Right renal cortex interstitium (tissue), 3 donors: ENCODE measurements at regions not wholly inside any gene's neighbourhood (a gene's known extent, or its start where the extent isn't known, plus 50 kb on each side); places are given as distances from the start of the nearest gene placed in this dataset.
"Not testable (repeated sequence)": the region's sequence is repeated elsewhere in the genome, so short reads cannot be mapped to it uniquely, and the experiment has no call there.

ENCODE experiments used
- DNase-seq, 3 donors: peaks; one replicate each; pipeline ENCODE4 v3.0.0-alpha.2; 2013; ENCODE audit warnings: low read depth in 3 of 3, low spot score in 2 of 3

GRCh38 chr20:55316753-55317152 lies 688.6 kb downstream of the CBLN4 start:
- DNase-seq: no peak

- not testable (repeated sequence) for DNase-seq
Measured at GRCh38 chr20:55310844-55311243, 694.5 kb downstream of the CBLN4 start.

GRCh38 chr20:55291261-55291660 lies 714.1 kb downstream of the CBLN4 start:
- no peak for DNase-seq

- peak in 2 of 3 donors; percentile 15 to 17 for DNase-seq
Measured at GRCh38 chr20:55283889-55284288, 721.4 kb downstream of the CBLN4 start.

GRCh38 chr20:55273149-55273548 lies 732.2 kb downstream of the CBLN4 start:
- no peak for DNase-seq

- no peak for DNase-seq
Measured at GRCh38 chr20:55271371-55271770, 733.9 kb downstream of the CBLN4 start.

- DNase-seq: no peak
Measured at GRCh38 chr20:55269913-55270312, 735.4 kb downstream of the CBLN4 start.

- no peak for DNase-seq
Measured at GRCh38 chr20:55266361-55266760, 739.0 kb downstream of the CBLN4 start.

GRCh38 chr20:55264703-55265239 lies 740.5 kb downstream of the CBLN4 start:
- no peak for DNase-seq

GRCh38 chr20:55258559-55258958 lies 746.8 kb downstream of the CBLN4 start:
- no peak for DNase-seq

GRCh38 chr20:55255016-55255415 lies 750.3 kb downstream of the CBLN4 start:
- no peak for DNase-seq

- DNase-seq: no peak
Measured at GRCh38 chr20:55253781-55254180, 751.5 kb downstream of the CBLN4 start.

GRCh38 chr20:55252521-55252920 lies 752.8 kb downstream of the CBLN4 start:
- DNase-seq: no peak

- DNase-seq: no peak
Measured at GRCh38 chr20:55251170-55251569, 754.1 kb downstream of the CBLN4 start.

- no peak for DNase-seq
Measured at GRCh38 chr20:55242853-55243252, 762.5 kb downstream of the CBLN4 start.

GRCh38 chr20:55239269-55239668 lies 763.9 kb downstream of the DOK5 start:
- DNase-seq: no peak

- DNase-seq: no peak
Measured at GRCh38 chr20:55232647-55233046, 757.3 kb downstream of the DOK5 start.

- DNase-seq: no peak
Measured at GRCh38 chr20:55229451-55229850, 754.1 kb downstream of the DOK5 start.

GRCh38 chr20:55216525-55217242 lies 741.3 kb downstream of the DOK5 start:
- DNase-seq: no peak

- DNase-seq: no peak
Measured at GRCh38 chr20:55213653-55214052, 738.3 kb downstream of the DOK5 start.

- no peak for DNase-seq
Measured at GRCh38 chr20:55211481-55211880, 736.1 kb downstream of the DOK5 start.

- DNase-seq: no peak
Measured at GRCh38 chr20:55205665-55206064, 730.3 kb downstream of the DOK5 start.

GRCh38 chr20:55200317-55200716 lies 724.9 kb downstream of the DOK5 start:
- DNase-seq: no peak
